Kidney (tissue), 13 donors: ENCODE measurements at regions not wholly inside any gene's neighbourhood (a gene's known extent, or its start where the extent isn't known, plus 50 kb on each side); places are given as distances from the start of the nearest gene placed in this dataset.

Experiments
- DNase-seq, 5 donors: peaks; one replicate each; pipeline ENCODE4 v3.0.0-alpha.2; 2013 to 2020
- FAIRE-seq: peaks from 2 replicates; lab custom pipeline; 2012; peaks lifted over from hg19 to GRCh38; lab: Jason Lieb, UNC
- H3K27ac ChIP-seq, 2 donors: one replicate each; pipeline ENCODE4 v1.7.0; 2013; ENCODE audit warnings: low read depth in 2 of 2, low read length in 2 of 2, inconsistent platforms in 1 of 2
- H3K27me3 ChIP-seq: one replicate; pipeline ENCODE4 v1.7.1; 2013; ENCODE audit warnings: low read length, inconsistent platforms; ENCODE audit not compliant: control insufficient read depth, insufficient read depth
- H3K36me3 ChIP-seq, 3 donors: one replicate each; pipeline versions ENCODE4 v1.7.0 to v1.7.1; 2013; ENCODE audit warnings: low read length in 3 of 3, control low read depth in 1 of 3, inconsistent platforms in 1 of 3; ENCODE audit not compliant: insufficient read depth in 3 of 3, control insufficient read depth in 2 of 3
- H3K4me1 ChIP-seq, 3 donors: one replicate each; pipeline versions ENCODE4 v1.7.0 to v1.7.1; 2013; ENCODE audit warnings: low read length in 3 of 3, inconsistent platforms in 1 of 3, low read depth in 1 of 3; ENCODE audit not compliant: control insufficient read depth in 2 of 3, insufficient read depth in 2 of 3
- H3K4me3 ChIP-seq, 3 donors: one replicate each; pipeline versions ENCODE4 v1.7.0 to v1.8.1; 2013; ENCODE audit warnings: low read length in 3 of 3, control low read depth in 1 of 3, inconsistent platforms in 1 of 3
- H3K9ac ChIP-seq, 3 donors: one replicate each; pipeline versions ENCODE4 v1.7.0 to v1.7.1; 2013; ENCODE audit warnings: low read length in 3 of 3, control low read depth in 1 of 3, inconsistent platforms in 1 of 3
- H3K9me3 ChIP-seq, 3 donors: one replicate each; pipeline versions ENCODE4 v1.7.0 to v1.7.1; 2013; ENCODE audit warnings: low read length in 3 of 3, control low read depth in 1 of 3, inconsistent platforms in 1 of 3; ENCODE audit not compliant: control insufficient read depth in 2 of 3, insufficient read depth in 1 of 3
- intact Hi-C: fragments of 100-400 bp; cut with DNase I; formaldehyde crosslinking; loops from one replicate; pipeline ENCODE4 v1.11.1; 2022
- TF ChIP-seq, protein P1 (sequence below): IDR thresholded peaks from 3 replicates; pipeline ENCODE4 v1.5.1; 2012; ENCODE audit warnings: mild to moderate bottlenecking, moderate library complexity, borderline replicate concordance; ENCODE audit not compliant: insufficient read depth; ENCODE audit errors: extremely low read depth
- donor health status: control.
- donor health status: control.
- donor health status: control.
- donor health status: control.
- donor health status: control.
- donor health status: DM: yes; HTN: yes; CAD: no.
- donor health status: Normal renal cell carcinoma (clear cell type).

DNA sequence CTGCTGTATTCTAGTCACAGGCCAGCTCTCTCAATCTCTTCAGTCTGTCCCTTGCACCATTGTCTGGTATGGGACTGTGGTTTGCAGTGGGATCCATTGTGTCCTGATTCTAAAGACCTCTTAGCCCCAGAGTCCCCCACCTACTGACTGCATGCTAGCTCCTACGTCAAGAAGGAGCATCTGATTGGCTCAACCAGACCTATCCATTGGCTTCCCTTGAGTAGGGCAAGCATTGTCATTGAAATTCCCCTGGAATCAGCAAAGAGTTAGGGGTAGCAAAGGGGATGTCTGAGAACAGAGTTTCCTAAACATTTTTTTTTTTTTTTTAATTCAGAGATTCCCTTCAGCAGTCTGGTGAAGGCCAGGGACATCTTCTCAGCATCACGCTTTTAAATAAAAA, 175.3 kb upstream of the MPHOSPH6 start:
- intact Hi-C loops, result no loop called here
- Histone ChIP-seq H3K4me1 (no peaks in the 10 kb centered on the region), H3K27ac (no peak overlapping the region), H3K36me3 (no peaks in the 10 kb centered on the region), H3K9me3 (no peaks in the 10 kb centered on the region), H3K9ac (no peak overlapping the region), H3K4me3 (no peak overlapping the region), H3K27me3 (no peaks in the 10 kb centered on the region)
- FAIRE-seq (no peak), DNase-seq (no peak)
- TF ChIP-seq, protein P1, sequence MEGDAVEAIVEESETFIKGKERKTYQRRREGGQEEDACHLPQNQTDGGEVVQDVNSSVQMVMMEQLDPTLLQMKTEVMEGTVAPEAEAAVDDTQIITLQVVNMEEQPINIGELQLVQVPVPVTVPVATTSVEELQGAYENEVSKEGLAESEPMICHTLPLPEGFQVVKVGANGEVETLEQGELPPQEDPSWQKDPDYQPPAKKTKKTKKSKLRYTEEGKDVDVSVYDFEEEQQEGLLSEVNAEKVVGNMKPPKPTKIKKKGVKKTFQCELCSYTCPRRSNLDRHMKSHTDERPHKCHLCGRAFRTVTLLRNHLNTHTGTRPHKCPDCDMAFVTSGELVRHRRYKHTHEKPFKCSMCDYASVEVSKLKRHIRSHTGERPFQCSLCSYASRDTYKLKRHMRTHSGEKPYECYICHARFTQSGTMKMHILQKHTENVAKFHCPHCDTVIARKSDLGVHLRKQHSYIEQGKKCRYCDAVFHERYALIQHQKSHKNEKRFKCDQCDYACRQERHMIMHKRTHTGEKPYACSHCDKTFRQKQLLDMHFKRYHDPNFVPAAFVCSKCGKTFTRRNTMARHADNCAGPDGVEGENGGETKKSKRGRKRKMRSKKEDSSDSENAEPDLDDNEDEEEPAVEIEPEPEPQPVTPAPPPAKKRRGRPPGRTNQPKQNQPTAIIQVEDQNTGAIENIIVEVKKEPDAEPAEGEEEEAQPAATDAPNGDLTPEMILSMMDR, result no peak

DNA sequence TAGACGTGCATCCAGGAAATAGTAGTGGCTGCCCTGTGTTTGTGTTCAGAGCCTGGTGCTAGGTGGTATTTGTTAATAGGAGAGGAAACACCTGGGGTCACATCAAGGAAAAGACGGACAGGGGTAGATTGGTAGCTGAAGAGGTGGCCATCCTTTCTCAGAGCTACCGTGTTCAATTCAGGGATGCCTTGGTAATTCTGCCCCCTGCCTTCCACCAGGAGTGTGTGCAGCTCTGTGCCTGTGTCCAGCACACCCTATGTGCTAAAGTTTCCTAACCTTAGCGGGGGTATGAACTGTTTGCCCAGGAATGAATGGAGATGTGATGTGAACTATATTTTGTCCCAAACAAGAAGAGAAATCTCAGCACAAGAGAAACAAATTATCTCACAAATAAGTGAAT, 174.1 kb upstream of the MPHOSPH6 start:
- H3K4me1 ChIP-seq, result no peaks in the 10 kb centered on the region
- DNase-seq (peak in 2 of 5 donors; percentile 21 to 36), FAIRE-seq (no peak)
- TF ChIP-seq, protein P1, result peak; percentile 50
- no peaks in the 10 kb centered on the region for H3K27me3 ChIP-seq
- no peak overlapping the region for H3K9ac ChIP-seq
- no peaks in the 10 kb centered on the region for H3K36me3 ChIP-seq
- no peak overlapping the region for H3K4me3 ChIP-seq
- H3K27ac ChIP-seq, result no peak overlapping the region
- H3K9me3 ChIP-seq, result no peaks in the 10 kb centered on the region
- intact Hi-C loops, result no loop called here

DNA sequence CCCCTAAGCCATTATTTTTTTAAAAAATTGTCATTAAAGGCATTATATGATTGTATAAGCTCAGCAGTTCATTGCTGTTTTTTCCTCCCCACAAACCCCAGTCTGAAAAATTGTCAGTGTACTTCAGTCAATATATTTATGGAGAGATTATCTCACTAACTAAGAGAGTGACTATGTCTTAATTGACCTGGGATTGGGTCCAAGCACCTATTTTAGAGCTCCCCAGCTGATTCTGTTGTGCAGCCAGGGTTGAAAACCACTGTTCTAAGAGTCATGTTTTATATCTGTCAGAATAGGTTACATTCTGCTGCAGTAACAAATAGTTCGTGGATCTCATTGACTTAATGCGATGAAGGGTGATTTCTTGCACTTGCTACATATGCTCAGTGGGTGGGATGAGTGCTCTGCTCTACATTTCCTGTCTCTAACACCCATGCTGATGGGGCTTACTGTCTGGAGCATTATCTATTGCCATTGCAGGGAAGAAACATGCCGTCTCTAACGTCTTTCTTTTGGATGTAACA, 171.2 kb upstream of the MPHOSPH6 start:
- Histone ChIP-seq H3K9me3 (no peaks in the 10 kb centered on the region), H3K36me3 (no peaks in the 10 kb centered on the region), H3K4me3 (no peak overlapping the region), H3K9ac (no peak overlapping the region), H3K27ac (no peak overlapping the region), H3K27me3 (no peaks in the 10 kb centered on the region), H3K4me1 (no peaks in the 10 kb centered on the region)
- no peak for DNase-seq
- FAIRE-seq, result no peak
- TF ChIP-seq, protein P1, result no peak
- intact Hi-C loops, result no loop called here

DNA sequence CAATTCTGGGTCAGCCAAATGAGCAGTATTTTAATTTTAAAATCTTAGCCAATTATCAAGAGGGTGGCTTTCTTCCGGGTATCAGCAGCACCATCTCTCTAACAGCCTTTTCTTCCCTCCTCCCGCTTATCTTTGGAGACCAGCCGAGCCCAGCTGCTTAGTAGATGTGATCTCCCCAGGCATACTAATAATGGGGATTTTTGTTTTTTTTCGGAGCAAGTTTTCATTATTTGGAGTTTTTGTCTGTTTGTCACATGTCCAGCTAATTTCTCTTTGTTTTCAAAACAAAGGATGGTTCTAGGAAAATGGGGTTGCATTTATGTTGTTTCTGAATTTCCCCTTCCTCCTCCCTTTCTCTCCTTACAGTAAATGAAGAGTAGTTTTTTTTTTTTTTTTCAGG, 170.5 kb upstream of the MPHOSPH6 start:
- H3K36me3 ChIP-seq, result no peaks in the 10 kb centered on the region
- no peaks in the 10 kb centered on the region for H3K27me3 ChIP-seq
- TF ChIP-seq, protein P1, result no peak
- FAIRE-seq (no peak), DNase-seq (no peak)
- H3K4me3 ChIP-seq, result no peak overlapping the region
- intact Hi-C loops, result no loop called here
- no peak overlapping the region for H3K9ac ChIP-seq
- H3K9me3 ChIP-seq, result no peaks in the 10 kb centered on the region
- no peaks in the 10 kb centered on the region for H3K4me1 ChIP-seq
- H3K27ac ChIP-seq, result no peak overlapping the region
